ENCODE measurements at regions not wholly inside any gene's neighbourhood (a gene's known extent, or its start where the extent isn't known, plus 50 kb on each side); places are given as distances from the start of the nearest gene placed in this dataset.

GRCh38 chr2:133643863-133644262 lies 75.6 kb upstream of the NCKAP5 start:
- TF ChIP-seq, protein P1, sequence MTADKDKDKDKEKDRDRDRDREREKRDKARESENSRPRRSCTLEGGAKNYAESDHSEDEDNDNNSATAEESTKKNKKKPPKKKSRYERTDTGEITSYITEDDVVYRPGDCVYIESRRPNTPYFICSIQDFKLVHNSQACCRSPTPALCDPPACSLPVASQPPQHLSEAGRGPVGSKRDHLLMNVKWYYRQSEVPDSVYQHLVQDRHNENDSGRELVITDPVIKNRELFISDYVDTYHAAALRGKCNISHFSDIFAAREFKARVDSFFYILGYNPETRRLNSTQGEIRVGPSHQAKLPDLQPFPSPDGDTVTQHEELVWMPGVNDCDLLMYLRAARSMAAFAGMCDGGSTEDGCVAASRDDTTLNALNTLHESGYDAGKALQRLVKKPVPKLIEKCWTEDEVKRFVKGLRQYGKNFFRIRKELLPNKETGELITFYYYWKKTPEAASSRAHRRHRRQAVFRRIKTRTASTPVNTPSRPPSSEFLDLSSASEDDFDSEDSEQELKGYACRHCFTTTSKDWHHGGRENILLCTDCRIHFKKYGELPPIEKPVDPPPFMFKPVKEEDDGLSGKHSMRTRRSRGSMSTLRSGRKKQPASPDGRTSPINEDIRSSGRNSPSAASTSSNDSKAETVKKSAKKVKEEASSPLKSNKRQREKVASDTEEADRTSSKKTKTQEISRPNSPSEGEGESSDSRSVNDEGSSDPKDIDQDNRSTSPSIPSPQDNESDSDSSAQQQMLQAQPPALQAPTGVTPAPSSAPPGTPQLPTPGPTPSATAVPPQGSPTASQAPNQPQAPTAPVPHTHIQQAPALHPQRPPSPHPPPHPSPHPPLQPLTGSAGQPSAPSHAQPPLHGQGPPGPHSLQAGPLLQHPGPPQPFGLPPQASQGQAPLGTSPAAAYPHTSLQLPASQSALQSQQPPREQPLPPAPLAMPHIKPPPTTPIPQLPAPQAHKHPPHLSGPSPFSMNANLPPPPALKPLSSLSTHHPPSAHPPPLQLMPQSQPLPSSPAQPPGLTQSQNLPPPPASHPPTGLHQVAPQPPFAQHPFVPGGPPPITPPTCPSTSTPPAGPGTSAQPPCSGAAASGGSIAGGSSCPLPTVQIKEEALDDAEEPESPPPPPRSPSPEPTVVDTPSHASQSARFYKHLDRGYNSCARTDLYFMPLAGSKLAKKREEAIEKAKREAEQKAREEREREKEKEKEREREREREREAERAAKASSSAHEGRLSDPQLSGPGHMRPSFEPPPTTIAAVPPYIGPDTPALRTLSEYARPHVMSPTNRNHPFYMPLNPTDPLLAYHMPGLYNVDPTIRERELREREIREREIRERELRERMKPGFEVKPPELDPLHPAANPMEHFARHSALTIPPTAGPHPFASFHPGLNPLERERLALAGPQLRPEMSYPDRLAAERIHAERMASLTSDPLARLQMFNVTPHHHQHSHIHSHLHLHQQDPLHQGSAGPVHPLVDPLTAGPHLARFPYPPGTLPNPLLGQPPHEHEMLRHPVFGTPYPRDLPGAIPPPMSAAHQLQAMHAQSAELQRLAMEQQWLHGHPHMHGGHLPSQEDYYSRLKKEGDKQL (CRISPR knock-in tag; IDR thresholded peaks at IDR 0.05; ENCODE audit: borderline replicate concordance) = no peak
- TF ChIP-seq PRPF4 (IDR thresholded peaks at IDR 0.05; ENCODE audit: insufficient read depth, low read depth, low read length, poor library complexity, severe bottlenecking) (no peak), SIX5 (IDR thresholded peaks at IDR 0.05; ENCODE audit: borderline replicate concordance in 1 of 2, insufficient read depth in 1 of 2, low read depth in 1 of 2, low read length in 2 of 2) (no peak)
